ENCODE measurements at regions not wholly inside any gene's neighbourhood (a gene's known extent, or its start where the extent isn't known, plus 50 kb on each side); places are given as distances from the start of the nearest gene placed in this dataset.
"Not testable (repeated sequence)": the region's sequence is repeated elsewhere in the genome, so short reads cannot be mapped to it uniquely, and the experiment has no call there.

DNA sequence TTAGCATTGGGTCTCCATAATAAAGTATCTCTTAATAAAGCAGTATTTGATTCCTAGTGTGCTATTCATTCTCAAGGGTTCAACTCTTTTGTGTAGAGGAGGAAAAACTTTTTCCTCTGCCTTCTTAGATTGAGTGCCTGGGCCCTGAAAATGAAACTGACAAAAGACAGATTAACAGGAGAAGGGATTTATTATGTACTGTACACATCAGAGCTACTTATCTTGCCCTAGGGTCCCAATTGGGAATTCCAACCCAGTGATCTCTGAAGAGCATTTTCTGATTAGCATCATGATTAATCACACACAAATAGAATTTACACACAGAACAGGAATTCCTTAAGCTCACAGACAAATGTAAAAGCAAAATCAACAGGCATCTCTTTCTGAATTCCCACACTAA, 128.9 kb downstream of the CD164 start:
- Mint-ChIP-seq H3K4me3 (no peak overlapping the region), H3K27me3 (peaks cover 11% of the 10 kb centered on the region), H3K27ac (no peak overlapping the region), H3K36me3 (ENCODE audit: low read depth) (no peaks in the 10 kb centered on the region), H3K9me3 (no peaks in the 10 kb centered on the region), H3K4me1 (no peaks in the 10 kb centered on the region)
- no peak for ATAC-seq (replicated peaks)

GRCh38 chr6:109252261-109253041, 129.8 kb downstream of the CD164 start:
- Mint-ChIP-seq H3K27ac (no peak overlapping the region), H3K4me3 (no peak overlapping the region), H3K9me3 (no peaks in the 10 kb centered on the region), H3K36me3 (ENCODE audit: low read depth) (no peaks in the 10 kb centered on the region), H3K27me3 (peaks cover 11% of the 10 kb centered on the region), H3K4me1 (no peaks in the 10 kb centered on the region)
- no peak for ATAC-seq (replicated peaks)

- Mint-ChIP-seq H3K27me3 (peaks cover 11% of the 10 kb centered on the region), H3K4me1 (no peaks in the 10 kb centered on the region), H3K27ac (no peak overlapping the region), H3K9me3 (no peaks in the 10 kb centered on the region), H3K36me3 (ENCODE audit: low read depth) (no peaks in the 10 kb centered on the region), H3K4me3 (no peak overlapping the region)
- ATAC-seq (replicated peaks) = no peak
These were observed 130.4 kb downstream of the CD164 start for GRCh38 chr6:109251839-109252238.

- not testable (repeated sequence) for ATAC-seq (replicated peaks); H3K9me3 Mint-ChIP-seq; H3K27ac Mint-ChIP-seq; H3K4me1 Mint-ChIP-seq; H3K4me3 Mint-ChIP-seq; H3K36me3 Mint-ChIP-seq (ENCODE audit: low read depth)
- H3K27me3 Mint-ChIP-seq = peaks cover 11% of the 10 kb centered on the region
These were observed 131.6 kb downstream of the CD164 start for GRCh38 chr6:109250544-109251156.

GRCh38 chr6:109243863-109244825, 138.1 kb downstream of the CD164 start:
- peaks cover 4% of the 10 kb centered on the region for H3K9me3 Mint-ChIP-seq
- H3K27ac Mint-ChIP-seq = peak overlapping the region; percentile 11
- no peak overlapping the region for H3K4me3 Mint-ChIP-seq
- H3K27me3 Mint-ChIP-seq = no peaks in the 10 kb centered on the region
- no peaks in the 10 kb centered on the region for H3K36me3 Mint-ChIP-seq (ENCODE audit: low read depth)
- ATAC-seq (replicated peaks) = peak; percentile 52
- H3K4me1 Mint-ChIP-seq = peaks cover 15% of the 10 kb centered on the region

DNA sequence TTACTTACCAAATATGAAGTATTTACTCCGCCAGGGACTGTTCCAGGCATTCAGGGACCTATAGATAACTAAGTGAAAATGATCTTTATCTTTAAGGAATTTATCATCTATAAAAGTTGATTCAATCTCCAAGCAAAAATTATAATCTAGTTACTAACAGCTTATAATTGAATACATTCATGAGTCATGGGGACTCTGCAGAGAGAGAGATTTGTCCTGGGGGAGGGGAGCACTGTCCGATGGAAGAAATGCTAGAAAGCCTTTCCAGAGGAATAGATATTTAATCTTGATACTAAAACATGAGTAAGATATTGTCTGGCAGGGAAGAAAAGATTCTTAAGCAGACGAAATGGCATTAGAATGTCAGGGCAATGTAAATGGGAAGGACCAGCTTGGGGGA, 139.3 kb downstream of the CD164 start:
- no peak for ATAC-seq (replicated peaks)
- no peaks in the 10 kb centered on the region for H3K36me3 Mint-ChIP-seq (ENCODE audit: low read depth)
- H3K27ac Mint-ChIP-seq = peak overlapping the region; percentile 11
- peaks cover 15% of the 10 kb centered on the region for H3K4me1 Mint-ChIP-seq
- H3K27me3 Mint-ChIP-seq = no peaks in the 10 kb centered on the region
- peaks cover 4% of the 10 kb centered on the region for H3K9me3 Mint-ChIP-seq
- H3K4me3 Mint-ChIP-seq = no peak overlapping the region

DNA sequence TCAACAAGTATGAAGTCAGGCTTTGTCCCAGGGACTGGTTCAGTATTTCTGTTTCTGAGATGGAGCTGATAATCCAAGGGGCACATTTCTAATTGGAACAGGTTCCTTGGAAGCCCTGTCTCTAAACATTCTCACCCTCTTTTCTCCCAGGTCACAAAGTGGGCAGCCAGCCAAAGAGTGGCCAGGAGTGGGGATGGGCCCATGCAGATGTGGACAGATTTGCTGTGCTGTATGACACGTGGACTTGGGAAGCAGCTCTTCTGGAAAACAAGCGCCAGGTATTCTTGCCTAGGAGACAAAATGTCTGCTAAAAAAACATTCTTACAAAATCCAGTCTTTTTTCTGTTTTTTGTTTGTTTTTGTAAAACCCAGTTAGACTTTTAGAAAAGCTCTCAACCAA, 140.2 kb downstream of the CD164 start:
- Mint-ChIP-seq H3K4me1 (peaks cover 23% of the 10 kb centered on the region), H3K27me3 (no peaks in the 10 kb centered on the region), H3K4me3 (no peak overlapping the region), H3K9me3 (peaks cover 4% of the 10 kb centered on the region), H3K36me3 (ENCODE audit: low read depth) (no peaks in the 10 kb centered on the region), H3K27ac (no peak overlapping the region)
- ATAC-seq (replicated peaks) = no peak

DNA sequence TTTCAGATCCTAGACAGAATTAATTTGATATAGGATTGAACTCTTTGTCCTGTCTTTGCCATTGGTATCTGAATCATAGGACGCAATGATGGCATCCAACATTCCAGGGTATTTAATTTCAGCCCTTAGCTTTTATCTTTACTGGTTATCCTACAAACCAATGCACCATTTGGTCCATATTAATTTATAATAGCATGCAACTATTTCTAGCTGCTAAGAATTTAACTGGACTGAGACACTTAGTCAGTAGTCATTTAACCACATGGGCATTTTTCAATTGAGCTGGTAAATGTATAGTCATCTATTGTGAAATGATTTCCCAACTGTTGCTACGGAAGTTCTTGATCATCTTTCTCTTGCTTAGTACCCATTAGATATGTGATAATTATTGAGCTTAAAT, 141.1 kb downstream of the CD164 start:
- peaks cover 26% of the 10 kb centered on the region for H3K4me1 Mint-ChIP-seq
- H3K9me3 Mint-ChIP-seq = peaks cover 4% of the 10 kb centered on the region
- H3K4me3 Mint-ChIP-seq = no peak overlapping the region
- H3K27me3 Mint-ChIP-seq = no peaks in the 10 kb centered on the region
- ATAC-seq (replicated peaks) = no peak
- H3K36me3 Mint-ChIP-seq (ENCODE audit: low read depth) = no peaks in the 10 kb centered on the region
- H3K27ac Mint-ChIP-seq = no peak overlapping the region

- ATAC-seq (replicated peaks) = no peak
- no peaks in the 10 kb centered on the region for H3K27me3 Mint-ChIP-seq
These were observed 141.7 kb downstream of the CD164 start for GRCh38 chr6:109240370-109241084.

GRCh38 chr6:109239651-109240321, 142.5 kb downstream of the CD164 start:
- no peaks in the 10 kb centered on the region for H3K36me3 Mint-ChIP-seq (ENCODE audit: low read depth)
- H3K4me3 Mint-ChIP-seq = no peak overlapping the region
- H3K9me3 Mint-ChIP-seq = peaks cover 4% of the 10 kb centered on the region
- no peak for ATAC-seq (replicated peaks)
- no peak overlapping the region for H3K27ac Mint-ChIP-seq
- H3K4me1 Mint-ChIP-seq = peaks cover 25% of the 10 kb centered on the region
- no peaks in the 10 kb centered on the region for H3K27me3 Mint-ChIP-seq

More at GRCh38 chr6:109240370-109241084, 141.7 kb downstream of the CD164 start:
- Mint-ChIP-seq H3K4me1 (peaks cover 26% of the 10 kb centered on the region), H3K4me3 (no peak overlapping the region), H3K27ac (no peak overlapping the region), H3K9me3 (peaks cover 4% of the 10 kb centered on the region), H3K36me3 (ENCODE audit: low read depth) (no peaks in the 10 kb centered on the region)

GRCh38 chr6:109239160-109239559, 143.1 kb downstream of the CD164 start:
- Mint-ChIP-seq H3K36me3 (ENCODE audit: low read depth) (no peaks in the 10 kb centered on the region), H3K9me3 (peaks cover 4% of the 10 kb centered on the region), H3K4me1 (peaks cover 19% of the 10 kb centered on the region), H3K27ac (no peak overlapping the region), H3K4me3 (no peak overlapping the region), H3K27me3 (no peaks in the 10 kb centered on the region)
- ATAC-seq (replicated peaks) = no peak

GRCh38 chr6:109238396-109238795, 143.1 kb downstream of the CEP57L1 start:
- H3K4me3 Mint-ChIP-seq = no peak overlapping the region
- peaks cover 12% of the 10 kb centered on the region for H3K4me1 Mint-ChIP-seq
- ATAC-seq (replicated peaks) = no peak
- H3K36me3 Mint-ChIP-seq (ENCODE audit: low read depth) = no peaks in the 10 kb centered on the region
- peaks cover 1% of the 10 kb centered on the region for H3K9me3 Mint-ChIP-seq
- H3K27ac Mint-ChIP-seq = no peak overlapping the region
- no peaks in the 10 kb centered on the region for H3K27me3 Mint-ChIP-seq

DNA sequence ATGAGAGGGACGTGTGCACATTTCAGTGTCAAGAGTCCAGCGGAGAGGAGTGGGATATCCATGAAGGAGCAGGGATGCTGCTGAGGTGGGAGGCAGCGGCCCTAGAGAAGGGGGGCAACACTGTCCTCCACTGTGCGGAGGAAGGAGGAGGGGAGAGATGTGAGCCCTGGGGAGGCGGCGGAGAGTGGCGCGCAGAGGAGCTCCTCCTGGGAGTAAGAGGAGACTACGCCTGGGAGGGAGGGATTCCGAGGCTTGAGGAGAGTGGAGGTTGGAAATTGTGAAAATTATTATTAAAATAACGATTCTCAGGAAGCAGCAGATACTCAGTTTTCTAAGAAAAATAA, 142.7 kb downstream of the CEP57L1 start:
- Mint-ChIP-seq H3K9me3 (no peaks in the 10 kb centered on the region), H3K27me3 (no peaks in the 10 kb centered on the region), H3K27ac (no peak overlapping the region), H3K4me1 (peaks cover 10% of the 10 kb centered on the region), H3K36me3 (ENCODE audit: low read depth) (no peaks in the 10 kb centered on the region), H3K4me3 (no peak overlapping the region)
- ATAC-seq (replicated peaks) = no peak

Data from activated T-helper 17 cell treated with anti-CD3 and anti-CD28 coated beads, Interleukin-2, amount 50 U/mL, for 72 hours (primary cell).